ENCODE measurements at regions not wholly inside any gene's neighbourhood (a gene's known extent, or its start where the extent isn't known, plus 50 kb on each side); places are given as distances from the start of the nearest gene placed in this dataset.

DNA sequence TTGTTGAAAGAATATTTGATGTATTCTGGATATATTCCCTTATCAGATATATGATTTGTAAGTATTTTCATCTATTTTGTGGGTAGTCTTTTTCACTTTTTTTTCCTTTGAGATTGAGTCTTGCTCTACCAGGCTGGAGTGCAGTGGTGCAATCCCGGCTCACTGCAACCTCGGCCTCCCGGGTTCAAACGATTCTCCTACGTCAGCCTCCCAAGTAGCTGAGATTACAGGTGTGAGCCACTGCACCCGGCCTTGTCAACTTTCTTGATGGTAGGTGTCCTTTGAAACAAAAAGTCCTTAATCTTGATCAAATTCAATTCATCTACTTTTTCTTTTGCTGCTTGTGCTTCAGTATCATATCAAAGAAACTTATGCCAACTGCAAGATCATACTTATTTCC is 297.2 kb upstream of the NRSN1 start:
- Histone ChIP-seq H3K4me2 (ENCODE audit: insufficient read depth, insufficient read length, low read length) (no peak overlapping the region), H2AFZ (ENCODE audit: low read length) (no peak overlapping the region), H2BK15ac (ENCODE audit: low read depth, low read length) (no peak overlapping the region), H2BK12ac (ENCODE audit: insufficient read length, low read depth, low read length) (no peak overlapping the region), H2BK5ac (ENCODE audit: insufficient read length, low read length) (no peak overlapping the region), H3K9ac (ENCODE audit: extremely low read depth, insufficient read length, low read length) (no peak overlapping the region), H3K79me2 (ENCODE audit: insufficient read depth, low read length) (no peaks in the 10 kb centered on the region), H3K4ac (ENCODE audit: low read depth, low read length) (no peak overlapping the region), H2BK20ac (ENCODE audit: low read depth, low read length, poor library complexity, severe bottlenecking) (no peak overlapping the region), H3K14ac (ENCODE audit: insufficient read depth, low read length) (no peak overlapping the region), H3K23me2 (ENCODE audit: insufficient read length, low read depth, low read length, poor library complexity, severe bottlenecking) (no peaks in the 10 kb centered on the region), H3K27me3 (ENCODE audit: insufficient read depth, low read length) (no peaks in the 10 kb centered on the region), H4K20me1 (ENCODE audit: control insufficient read depth, insufficient read depth, insufficient read length) (no peaks in the 10 kb centered on the region), H3K27ac (ENCODE audit: insufficient read length, low read depth, low read length) (no peak overlapping the region), H4K91ac (ENCODE audit: insufficient read length, low read depth, low read length) (no peak overlapping the region), H2BK120ac (ENCODE audit: low read depth, low read length, poor library complexity, severe bottlenecking) (no peak overlapping the region), H3K79me1 (ENCODE audit: insufficient read depth, low read depth, low read length, poor library complexity, severe bottlenecking) (no peaks in the 10 kb centered on the region), H4K5ac (ENCODE audit: insufficient read length, low read depth, low read length) (no peak overlapping the region), H3K9me3 (ENCODE audit: control insufficient read depth, low read depth, low read length) (no peaks in the 10 kb centered on the region), H3K56ac (ENCODE audit: insufficient read length, low read depth, low read length) (no peak overlapping the region), H4K8ac (replicated peaks; ENCODE audit: insufficient read length, low read depth, low read length) (no peak overlapping the region), H3T11ph (ENCODE audit: low read length) (no peak overlapping the region), H3K18ac (ENCODE audit: insufficient read length, low read depth, low read length) (no peak overlapping the region), H3K23ac (ENCODE audit: insufficient read length, low read depth, low read length) (no peak overlapping the region), H2AK5ac (ENCODE audit: insufficient read length, low read length) (no peak overlapping the region), H3K4me1 (ENCODE audit: insufficient read depth, low read length) (no peaks in the 10 kb centered on the region)
- WGBS (ENCODE audit: extremely low coverage, insufficient read length, low lambda C conversion rate): no CpG with 5 or more reads among the region's 6 CpGs
- no peak overlapping the region for H3K27ac Mint-ChIP-seq
- H3K4me3 Mint-ChIP-seq: no peak overlapping the region
- TF ChIP-seq, protein P1, sequence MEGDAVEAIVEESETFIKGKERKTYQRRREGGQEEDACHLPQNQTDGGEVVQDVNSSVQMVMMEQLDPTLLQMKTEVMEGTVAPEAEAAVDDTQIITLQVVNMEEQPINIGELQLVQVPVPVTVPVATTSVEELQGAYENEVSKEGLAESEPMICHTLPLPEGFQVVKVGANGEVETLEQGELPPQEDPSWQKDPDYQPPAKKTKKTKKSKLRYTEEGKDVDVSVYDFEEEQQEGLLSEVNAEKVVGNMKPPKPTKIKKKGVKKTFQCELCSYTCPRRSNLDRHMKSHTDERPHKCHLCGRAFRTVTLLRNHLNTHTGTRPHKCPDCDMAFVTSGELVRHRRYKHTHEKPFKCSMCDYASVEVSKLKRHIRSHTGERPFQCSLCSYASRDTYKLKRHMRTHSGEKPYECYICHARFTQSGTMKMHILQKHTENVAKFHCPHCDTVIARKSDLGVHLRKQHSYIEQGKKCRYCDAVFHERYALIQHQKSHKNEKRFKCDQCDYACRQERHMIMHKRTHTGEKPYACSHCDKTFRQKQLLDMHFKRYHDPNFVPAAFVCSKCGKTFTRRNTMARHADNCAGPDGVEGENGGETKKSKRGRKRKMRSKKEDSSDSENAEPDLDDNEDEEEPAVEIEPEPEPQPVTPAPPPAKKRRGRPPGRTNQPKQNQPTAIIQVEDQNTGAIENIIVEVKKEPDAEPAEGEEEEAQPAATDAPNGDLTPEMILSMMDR (conservative IDR thresholded peaks at IDR 0.05): no peak
- no peaks in the 10 kb centered on the region for H3K9me3 Mint-ChIP-seq
- no peaks in the 10 kb centered on the region for H3K27me3 Mint-ChIP-seq (ENCODE audit: low read depth)
- no peaks in the 10 kb centered on the region for H3K4me1 Mint-ChIP-seq
- no peaks in the 10 kb centered on the region for H3K36me3 Mint-ChIP-seq (ENCODE audit: insufficient read depth in 1 of 3, low read depth in 3 of 3)
- no peak for DNase-seq
